Breast epithelium (tissue), 3 donors: ENCODE measurements at regions not wholly inside any gene's neighbourhood (a gene's known extent, or its start where the extent isn't known, plus 50 kb on each side); places are given as distances from the start of the nearest gene placed in this dataset.

Experiments
- POLR2A ChIP-seq: fragments of 450-650 bp; IDR thresholded peaks from one replicate; pipeline ENCODE4 v1.6.1; 2016; ENCODE audit warnings: antibody characterized with exemption, mild to moderate bottlenecking, moderate library complexity
- POLR2AphosphoS5 ChIP-seq, 3 donors: sonication (generic); formaldehyde crosslinking; IDR thresholded peaks; one replicate each; pipeline ENCODE4 v1.6.1; 2017; ENCODE audit warnings: antibody characterized with exemption in 3 of 3
- TF ChIP-seq, protein P1 (sequence below), 3 donors: fragments of 450-650 bp; IDR thresholded peaks; one replicate each; pipeline ENCODE4 v1.5.1; 2016 to 2017; ENCODE audit warnings: antibody characterized with exemption in 3 of 3, mild to moderate bottlenecking in 3 of 3, moderate library complexity in 3 of 3

- TF ChIP-seq, protein P1, sequence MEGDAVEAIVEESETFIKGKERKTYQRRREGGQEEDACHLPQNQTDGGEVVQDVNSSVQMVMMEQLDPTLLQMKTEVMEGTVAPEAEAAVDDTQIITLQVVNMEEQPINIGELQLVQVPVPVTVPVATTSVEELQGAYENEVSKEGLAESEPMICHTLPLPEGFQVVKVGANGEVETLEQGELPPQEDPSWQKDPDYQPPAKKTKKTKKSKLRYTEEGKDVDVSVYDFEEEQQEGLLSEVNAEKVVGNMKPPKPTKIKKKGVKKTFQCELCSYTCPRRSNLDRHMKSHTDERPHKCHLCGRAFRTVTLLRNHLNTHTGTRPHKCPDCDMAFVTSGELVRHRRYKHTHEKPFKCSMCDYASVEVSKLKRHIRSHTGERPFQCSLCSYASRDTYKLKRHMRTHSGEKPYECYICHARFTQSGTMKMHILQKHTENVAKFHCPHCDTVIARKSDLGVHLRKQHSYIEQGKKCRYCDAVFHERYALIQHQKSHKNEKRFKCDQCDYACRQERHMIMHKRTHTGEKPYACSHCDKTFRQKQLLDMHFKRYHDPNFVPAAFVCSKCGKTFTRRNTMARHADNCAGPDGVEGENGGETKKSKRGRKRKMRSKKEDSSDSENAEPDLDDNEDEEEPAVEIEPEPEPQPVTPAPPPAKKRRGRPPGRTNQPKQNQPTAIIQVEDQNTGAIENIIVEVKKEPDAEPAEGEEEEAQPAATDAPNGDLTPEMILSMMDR (IDR thresholded peaks at IDR 0.05), result no peak
- TF ChIP-seq POLR2A (no peak), POLR2AphosphoS5 (IDR thresholded peaks at IDR 0.05) (no peak)
These were observed 214.6 kb upstream of the FAM241A start for GRCh38 chr4:111930659-111931058.
